ENCODE measurements at regions not wholly inside any gene's neighbourhood (a gene's known extent, or its start where the extent isn't known, plus 50 kb on each side); places are given as distances from the start of the nearest gene placed in this dataset.

DNA sequence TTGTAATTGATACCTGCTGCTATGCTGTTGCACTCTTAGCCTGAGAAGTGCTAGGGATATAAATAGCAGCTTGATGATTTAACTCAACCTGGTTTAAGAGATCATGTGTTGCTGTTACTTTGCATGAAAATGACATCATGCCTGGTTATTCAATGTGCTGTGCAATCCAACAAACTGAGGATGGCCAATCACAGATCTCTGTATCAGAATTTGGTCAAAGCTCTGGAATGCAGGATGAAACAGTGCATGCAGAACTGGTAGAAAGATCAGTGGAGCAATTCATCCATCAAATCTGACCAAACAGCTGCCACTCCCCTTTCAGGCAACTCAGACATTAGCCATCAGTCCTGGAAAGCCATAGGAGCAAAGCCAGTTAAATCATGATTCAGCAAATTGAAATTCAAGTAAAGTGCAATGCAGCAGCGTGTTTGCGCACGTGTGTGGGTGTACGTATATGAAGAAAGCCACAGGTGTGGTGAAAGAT, 160.3 kb upstream of the RASGEF1B start:
- peaks cover 11% of the 10 kb centered on the region for H3K4me1 Mint-ChIP-seq (ENCODE audit: low read depth, unreplicated experiment)
- no peak for TF ChIP-seq CTCF (IDR thresholded peaks at IDR 0.05; ENCODE audit: insufficient read depth in 1 of 2, low read depth in 1 of 2, low read length in 1 of 2, severe bottlenecking in 1 of 2, unreplicated experiment in 1 of 2)
- Histone ChIP-seq H3K27me3 (replicated peaks; ENCODE audit: control insufficient read depth, insufficient read depth, low read length) (no peaks in the 10 kb centered on the region), H3K4me3 (ENCODE audit: low read depth, low read length) (no peak overlapping the region), H3K36me3 (ENCODE audit: control insufficient read depth, insufficient read depth, low read length) (no peaks in the 10 kb centered on the region), H3K4me1 (peaks cover 33% of the 10 kb centered on the region), H3K9me3 (no peaks in the 10 kb centered on the region)
- intact Hi-C loops (cut with micrococcal nuclease; ENCODE audit: unreplicated experiment): no loop called here
- peak overlapping the region; percentile 32 for H3K27ac Mint-ChIP-seq (ENCODE audit: unreplicated experiment)
- ChIA-PET POLR2A (no interaction called here), CTCF (no interaction called here)
- no TSS peak for BruUV-seq (replicated peaks)
- H3K27me3 Mint-ChIP-seq (ENCODE audit: insufficient read depth, unreplicated experiment): no peaks in the 10 kb centered on the region
- no peak overlapping the region for H3K4me3 Mint-ChIP-seq (ENCODE audit: unreplicated experiment)
- no peaks in the 10 kb centered on the region for H3K9me3 Mint-ChIP-seq (ENCODE audit: unreplicated experiment)
- DNase-seq: peak; percentile 45 to 52
- no peaks in the 10 kb centered on the region for H3K36me3 Mint-ChIP-seq (ENCODE audit: insufficient read depth, unreplicated experiment)

DNA sequence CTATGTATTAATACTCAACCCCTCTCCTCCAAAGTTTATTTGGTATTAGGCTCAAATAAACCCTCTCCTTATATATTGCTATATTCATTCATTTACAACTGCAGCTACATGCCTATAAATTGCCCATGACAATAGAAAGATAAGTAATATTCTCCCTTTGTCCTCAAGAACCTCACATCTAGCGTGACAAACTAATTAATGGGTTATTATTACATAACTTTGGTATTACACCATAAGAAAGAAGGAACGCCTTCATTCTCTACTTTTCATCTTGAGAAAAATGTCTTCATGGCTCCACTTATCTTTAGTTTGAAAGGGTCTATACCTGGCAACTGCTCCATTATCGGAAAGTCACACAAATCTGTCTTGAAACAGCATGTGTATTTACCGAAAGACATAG, 157.7 kb upstream of the RASGEF1B start:
- H3K4me3 Mint-ChIP-seq (ENCODE audit: unreplicated experiment): no peak overlapping the region
- POLR2A ChIA-PET: no interaction called here
- H3K9me3 ChIP-seq: no peaks in the 10 kb centered on the region
- no TSS peak for BruUV-seq (replicated peaks)
- H3K4me1 Mint-ChIP-seq (ENCODE audit: low read depth, unreplicated experiment): peaks cover 19% of the 10 kb centered on the region
- H3K27me3 Mint-ChIP-seq (ENCODE audit: insufficient read depth, unreplicated experiment): no peaks in the 10 kb centered on the region
- no peaks in the 10 kb centered on the region for H3K36me3 ChIP-seq (ENCODE audit: control insufficient read depth, insufficient read depth, low read length)
- intact Hi-C loops (cut with micrococcal nuclease; ENCODE audit: unreplicated experiment): no loop called here
- H3K4me1 ChIP-seq: peaks cover 22% of the 10 kb centered on the region
- H3K27ac Mint-ChIP-seq (ENCODE audit: unreplicated experiment): no peak overlapping the region
- TF ChIP-seq CTCF (IDR thresholded peaks at IDR 0.05; ENCODE audit: insufficient read depth in 1 of 2, low read depth in 1 of 2, low read length in 1 of 2, severe bottlenecking in 1 of 2, unreplicated experiment in 1 of 2): no peak
- H3K36me3 Mint-ChIP-seq (ENCODE audit: insufficient read depth, unreplicated experiment): no peaks in the 10 kb centered on the region
- no peak overlapping the region for H3K4me3 ChIP-seq (ENCODE audit: low read depth, low read length)
- H3K27me3 ChIP-seq (replicated peaks; ENCODE audit: control insufficient read depth, insufficient read depth, low read length): no peaks in the 10 kb centered on the region
- H3K9me3 Mint-ChIP-seq (ENCODE audit: unreplicated experiment): no peaks in the 10 kb centered on the region
- CTCF ChIA-PET: no interaction called here
- no peak for DNase-seq

GRCh38 chr4:81628489-81628888, 156.8 kb upstream of the RASGEF1B start:
- Mint-ChIP-seq H3K27me3 (ENCODE audit: insufficient read depth, unreplicated experiment) (no peaks in the 10 kb centered on the region), H3K4me3 (ENCODE audit: unreplicated experiment) (no peak overlapping the region), H3K36me3 (ENCODE audit: insufficient read depth, unreplicated experiment) (no peaks in the 10 kb centered on the region), H3K9me3 (ENCODE audit: unreplicated experiment) (no peaks in the 10 kb centered on the region), H3K4me1 (ENCODE audit: low read depth, unreplicated experiment) (peaks cover 19% of the 10 kb centered on the region), H3K27ac (ENCODE audit: unreplicated experiment) (no peak overlapping the region)
- intact Hi-C loops (cut with micrococcal nuclease; ENCODE audit: unreplicated experiment): no loop called here
- H3K4me3 ChIP-seq (ENCODE audit: low read depth, low read length): no peak overlapping the region
- H3K27me3 ChIP-seq (replicated peaks; ENCODE audit: control insufficient read depth, insufficient read depth, low read length): no peaks in the 10 kb centered on the region
- TF ChIP-seq CTCF (IDR thresholded peaks at IDR 0.05; ENCODE audit: insufficient read depth in 1 of 2, low read depth in 1 of 2, low read length in 1 of 2, severe bottlenecking in 1 of 2, unreplicated experiment in 1 of 2): no peak
- ChIA-PET POLR2A (no interaction called here), CTCF (no interaction called here)
- BruUV-seq (replicated peaks): no TSS peak
- no peaks in the 10 kb centered on the region for H3K9me3 ChIP-seq
- H3K36me3 ChIP-seq (ENCODE audit: control insufficient read depth, insufficient read depth, low read length): no peaks in the 10 kb centered on the region
- peaks cover 22% of the 10 kb centered on the region for H3K4me1 ChIP-seq
- DNase-seq: no peak

Data from Caco-2 (cell line).